ENCODE measurements at regions not wholly inside any gene's neighbourhood (a gene's known extent, or its start where the extent isn't known, plus 50 kb on each side); places are given as distances from the start of the nearest gene placed in this dataset.

- H3K4me1 ChIP-seq (ENCODE audit: control insufficient read depth, insufficient read depth, low read length): no peaks in the 10 kb centered on the region
- CTCF ChIA-PET: no interaction called here
- no peaks in the 10 kb centered on the region for H3K9me3 ChIP-seq (ENCODE audit: control insufficient read depth, insufficient read depth, low read depth, low read length)
- no peak overlapping the region for H3K27ac ChIP-seq (ENCODE audit: extremely low read depth, low read depth, low read length)
- no peak for TF ChIP-seq GFI1B (tag by site-specific recombination; IDR thresholded peaks at IDR 0.05)
- TF ChIP-seq ZBTB8A (tag by site-specific recombination; IDR thresholded peaks at IDR 0.05): no peak
- no peak for TF ChIP-seq PRDM10 (tag by site-specific recombination; IDR thresholded peaks at IDR 0.05)
- no peak for TF ChIP-seq ZNF175 (tag by site-specific recombination; IDR thresholded peaks at IDR 0.05)
- no peak for TF ChIP-seq ZSCAN16 (tag by site-specific recombination; IDR thresholded peaks at IDR 0.05)
- POLR2A ChIA-PET: no interaction called here
- H3K4me3 ChIP-seq (ENCODE audit: low read depth, low read length): no peak overlapping the region
- H3K36me3 ChIP-seq (ENCODE audit: control insufficient read depth in 2 of 2, insufficient read depth in 1 of 2, low read length in 2 of 2): no peaks in the 10 kb centered on the region
Observed at GRCh38 chr11:28763151-28763550, 655.0 kb downstream of the METTL15 start.

- no peak for TF ChIP-seq ZNF549 (tag by site-specific recombination; IDR thresholded peaks at IDR 0.05)
- TF ChIP-seq ATF2 (tag by site-specific recombination; IDR thresholded peaks at IDR 0.05; ENCODE audit: low read depth): no peak
- TF ChIP-seq ZNF362 (tag by site-specific recombination; IDR thresholded peaks at IDR 0.05): no peak
- Histone ChIP-seq H3K4me1 (ENCODE audit: control insufficient read depth, insufficient read depth, low read length) (no peaks in the 10 kb centered on the region), H3K36me3 (ENCODE audit: control insufficient read depth in 2 of 2, insufficient read depth in 1 of 2, low read length in 2 of 2) (no peaks in the 10 kb centered on the region), H3K4me3 (ENCODE audit: low read depth, low read length) (no peak overlapping the region), H3K9me3 (ENCODE audit: control insufficient read depth, insufficient read depth, low read depth, low read length) (no peaks in the 10 kb centered on the region), H3K27ac (ENCODE audit: extremely low read depth, low read depth, low read length) (no peak overlapping the region)
- POLR2A ChIA-PET: no interaction called here
- CTCF ChIA-PET: no interaction called here
Observed at GRCh38 chr11:28760676-28761390, 652.6 kb downstream of the METTL15 start.

GRCh38 chr11:28759311-28759710 is 651.1 kb downstream of the METTL15 start:
- H3K27ac ChIP-seq (ENCODE audit: extremely low read depth, low read depth, low read length): no peak overlapping the region
- no peaks in the 10 kb centered on the region for H3K9me3 ChIP-seq (ENCODE audit: control insufficient read depth, insufficient read depth, low read depth, low read length)
- CTCF ChIA-PET: no interaction called here
- no peaks in the 10 kb centered on the region for H3K4me1 ChIP-seq (ENCODE audit: control insufficient read depth, insufficient read depth, low read length)
- POLR2A ChIA-PET: no interaction called here
- no peak overlapping the region for H3K4me3 ChIP-seq (ENCODE audit: low read depth, low read length)
- no peaks in the 10 kb centered on the region for H3K36me3 ChIP-seq (ENCODE audit: control insufficient read depth in 2 of 2, insufficient read depth in 1 of 2, low read length in 2 of 2)
- TF ChIP-seq ZNF24 (tag by site-specific recombination; IDR thresholded peaks at IDR 0.05) (no peak), ZNF26 (tag by site-specific recombination; IDR thresholded peaks at IDR 0.05) (no peak), SP7 (tag by site-specific recombination; IDR thresholded peaks at IDR 0.05) (no peak), YY2 (tag by site-specific recombination; IDR thresholded peaks at IDR 0.05) (no peak), WT1 (tag by site-specific recombination; IDR thresholded peaks at IDR 0.05) (no peak), ZNF292 (tag by site-specific recombination; IDR thresholded peaks at IDR 0.05; ENCODE audit: borderline replicate concordance, low read depth) (no peak), ZFP69B (tag by site-specific recombination; IDR thresholded peaks at IDR 0.05) (no peak), PRDM1 (tag by site-specific recombination; IDR thresholded peaks at IDR 0.05) (no peak), ZBTB20 (tag by site-specific recombination; IDR thresholded peaks at IDR 0.05) (no peak), BCL11A (tag by site-specific recombination; IDR thresholded peaks at IDR 0.05; ENCODE audit: low read depth) (no peak), ZBTB21 (tag by site-specific recombination; IDR thresholded peaks at IDR 0.05) (no peak), ZNF398 (tag by site-specific recombination; IDR thresholded peaks at IDR 0.05) (no peak), ZNF10 (tag by site-specific recombination; IDR thresholded peaks at IDR 0.05) (no peak), FEZF1 (tag by site-specific recombination; IDR thresholded peaks at IDR 0.05) (no peak)
